ENCODE measurements at regions not wholly inside any gene's neighbourhood (a gene's known extent, or its start where the extent isn't known, plus 50 kb on each side); places are given as distances from the start of the nearest gene placed in this dataset.
A peak's percentile ranks its signal among the peaks of the same experiment; 100 is the strongest.

DNA sequence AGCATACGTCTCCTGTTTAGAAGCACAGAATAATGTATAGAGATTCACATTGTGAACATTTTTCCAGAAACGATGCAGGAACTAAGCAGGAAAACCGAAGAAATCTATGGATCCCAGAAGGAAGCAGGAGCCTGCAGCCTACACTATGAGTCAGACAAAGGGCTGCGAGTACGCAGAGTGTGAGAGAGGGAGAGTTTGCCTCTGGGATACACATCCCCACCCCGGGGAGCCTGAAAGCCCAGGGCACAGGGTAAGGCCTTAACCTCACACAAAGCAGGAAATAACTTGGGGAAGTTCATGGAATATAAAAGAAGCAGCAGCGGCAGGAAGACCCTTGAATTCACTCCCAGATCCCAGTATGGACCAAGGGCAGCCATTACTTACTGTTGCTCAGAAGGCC is 842.1 kb upstream of the MANEA start:
- H3K4me1 Mint-ChIP-seq (ENCODE audit: low read depth), result no peaks in the 10 kb centered on the region
- no peak overlapping the region for H3K27ac Mint-ChIP-seq
- H3K9me3 Mint-ChIP-seq (ENCODE audit: low read depth), result no peaks in the 10 kb centered on the region
- H3K4me3 Mint-ChIP-seq (ENCODE audit: low read depth), result no peak overlapping the region
- no peaks in the 10 kb centered on the region for H3K27me3 Mint-ChIP-seq
- no peaks in the 10 kb centered on the region for H3K36me3 Mint-ChIP-seq (ENCODE audit: insufficient read depth)
- TF ChIP-seq, protein P1, sequence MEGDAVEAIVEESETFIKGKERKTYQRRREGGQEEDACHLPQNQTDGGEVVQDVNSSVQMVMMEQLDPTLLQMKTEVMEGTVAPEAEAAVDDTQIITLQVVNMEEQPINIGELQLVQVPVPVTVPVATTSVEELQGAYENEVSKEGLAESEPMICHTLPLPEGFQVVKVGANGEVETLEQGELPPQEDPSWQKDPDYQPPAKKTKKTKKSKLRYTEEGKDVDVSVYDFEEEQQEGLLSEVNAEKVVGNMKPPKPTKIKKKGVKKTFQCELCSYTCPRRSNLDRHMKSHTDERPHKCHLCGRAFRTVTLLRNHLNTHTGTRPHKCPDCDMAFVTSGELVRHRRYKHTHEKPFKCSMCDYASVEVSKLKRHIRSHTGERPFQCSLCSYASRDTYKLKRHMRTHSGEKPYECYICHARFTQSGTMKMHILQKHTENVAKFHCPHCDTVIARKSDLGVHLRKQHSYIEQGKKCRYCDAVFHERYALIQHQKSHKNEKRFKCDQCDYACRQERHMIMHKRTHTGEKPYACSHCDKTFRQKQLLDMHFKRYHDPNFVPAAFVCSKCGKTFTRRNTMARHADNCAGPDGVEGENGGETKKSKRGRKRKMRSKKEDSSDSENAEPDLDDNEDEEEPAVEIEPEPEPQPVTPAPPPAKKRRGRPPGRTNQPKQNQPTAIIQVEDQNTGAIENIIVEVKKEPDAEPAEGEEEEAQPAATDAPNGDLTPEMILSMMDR (IDR thresholded peaks at IDR 0.05; ENCODE audit: unreplicated experiment), result no peak
- no peak for DNase-seq (ENCODE audit: low spot score, unreplicated experiment)

DNA sequence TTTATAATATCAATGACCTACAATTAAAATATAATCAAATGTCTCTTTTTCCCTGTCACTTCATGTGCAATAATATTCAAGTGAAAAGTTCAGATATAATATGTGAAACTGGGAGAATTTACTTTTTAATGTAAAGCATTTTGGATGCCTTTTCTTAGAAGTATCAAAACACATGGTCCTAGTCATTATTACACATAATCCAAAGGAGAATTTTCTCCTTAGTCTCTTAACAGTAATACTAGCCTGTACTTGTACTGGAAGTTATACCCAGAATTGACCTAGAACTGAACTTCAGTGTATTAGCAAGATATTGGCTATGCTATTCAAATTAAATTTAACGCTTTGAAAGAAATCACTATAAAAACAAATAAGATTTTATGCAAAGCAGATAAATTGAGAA is 842.6 kb upstream of the MANEA start:
- H3K4me1 Mint-ChIP-seq (ENCODE audit: low read depth), result no peaks in the 10 kb centered on the region
- H3K27ac Mint-ChIP-seq, result no peak overlapping the region
- no peaks in the 10 kb centered on the region for H3K36me3 Mint-ChIP-seq (ENCODE audit: insufficient read depth)
- no peaks in the 10 kb centered on the region for H3K27me3 Mint-ChIP-seq
- H3K9me3 Mint-ChIP-seq (ENCODE audit: low read depth), result no peaks in the 10 kb centered on the region
- TF ChIP-seq, protein P1 (IDR thresholded peaks at IDR 0.05; ENCODE audit: unreplicated experiment), result no peak
- H3K4me3 Mint-ChIP-seq (ENCODE audit: low read depth), result no peak overlapping the region
- no peak for DNase-seq (ENCODE audit: low spot score, unreplicated experiment)

DNA sequence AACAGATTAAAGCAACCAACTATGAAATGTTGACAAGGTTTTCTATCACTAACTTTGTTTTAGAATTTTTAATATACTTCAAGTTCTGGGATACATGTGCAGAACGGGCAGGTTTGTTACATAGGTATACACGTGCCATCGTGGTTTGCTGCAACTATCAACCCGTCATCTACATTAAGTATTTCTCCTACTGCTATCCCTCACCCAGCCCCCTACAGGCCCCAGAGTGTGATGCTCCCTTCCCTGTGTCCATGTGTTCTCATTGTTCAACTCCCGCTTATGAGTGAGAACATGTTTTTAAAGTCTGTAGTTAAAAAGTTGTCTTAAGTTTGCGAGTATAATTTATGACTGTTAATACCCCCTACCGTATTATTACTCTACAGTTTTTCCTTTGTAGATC is 844.3 kb upstream of the MANEA start:
- no peak overlapping the region for H3K4me3 Mint-ChIP-seq (ENCODE audit: low read depth)
- H3K36me3 Mint-ChIP-seq (ENCODE audit: insufficient read depth), result no peaks in the 10 kb centered on the region
- H3K4me1 Mint-ChIP-seq (ENCODE audit: low read depth), result no peaks in the 10 kb centered on the region
- TF ChIP-seq, protein P1 (IDR thresholded peaks at IDR 0.05; ENCODE audit: unreplicated experiment), result peak; percentile 18
- no peaks in the 10 kb centered on the region for H3K27me3 Mint-ChIP-seq
- H3K27ac Mint-ChIP-seq, result no peak overlapping the region
- H3K9me3 Mint-ChIP-seq (ENCODE audit: low read depth), result peaks cover 8% of the 10 kb centered on the region
- no peak for DNase-seq (ENCODE audit: low spot score, unreplicated experiment)

DNA sequence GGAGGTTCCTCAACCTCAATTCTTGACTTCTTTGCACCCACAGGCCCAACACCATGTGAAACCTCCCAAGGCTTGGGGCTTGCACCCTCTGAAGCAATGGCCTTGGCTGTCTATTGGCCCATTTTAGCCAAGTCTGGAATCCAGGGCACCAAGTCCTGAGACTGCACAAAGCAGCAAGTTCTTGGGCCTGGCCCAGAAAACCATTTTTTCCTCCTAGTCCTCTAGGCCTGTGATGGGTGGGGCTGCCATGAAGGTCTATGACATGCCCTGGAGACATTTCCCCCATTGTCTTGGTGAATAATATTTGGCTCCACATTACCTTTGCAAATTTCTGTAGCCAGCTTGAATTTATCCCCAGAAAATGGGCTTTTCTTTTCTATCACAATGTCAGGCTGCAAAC is 849.6 kb upstream of the MANEA start:
- Mint-ChIP-seq H3K36me3 (ENCODE audit: insufficient read depth) (no peaks in the 10 kb centered on the region), H3K27me3 (no peaks in the 10 kb centered on the region), H3K27ac (no peak overlapping the region), H3K4me3 (ENCODE audit: low read depth) (no peak overlapping the region), H3K9me3 (ENCODE audit: low read depth) (peaks cover 34% of the 10 kb centered on the region), H3K4me1 (ENCODE audit: low read depth) (peaks cover 1% of the 10 kb centered on the region)
- no peak for DNase-seq (ENCODE audit: low spot score, unreplicated experiment)
- TF ChIP-seq, protein P1 (IDR thresholded peaks at IDR 0.05; ENCODE audit: unreplicated experiment), result no peak

DNA sequence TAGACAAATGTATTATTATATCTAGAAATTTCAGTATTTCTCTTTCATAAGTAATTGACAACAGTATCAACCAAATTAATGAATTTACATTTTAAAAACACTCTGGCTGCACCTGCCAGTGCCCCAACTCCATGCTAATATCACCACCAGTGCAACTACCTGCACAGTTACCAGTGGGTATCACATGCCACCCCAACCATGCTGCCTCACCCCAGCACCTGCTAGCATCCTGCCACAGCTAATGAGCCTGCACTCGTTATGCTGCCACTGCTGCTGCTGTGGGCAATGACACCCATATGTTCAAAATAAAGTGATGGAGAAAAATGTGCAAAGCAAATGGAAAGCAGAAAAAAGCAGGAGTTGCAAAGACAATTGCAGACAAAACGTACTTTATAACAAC is 855.9 kb upstream of the MANEA start:
- Mint-ChIP-seq H3K36me3 (ENCODE audit: insufficient read depth) (no peaks in the 10 kb centered on the region), H3K27ac (no peak overlapping the region), H3K4me1 (ENCODE audit: low read depth) (peaks cover 1% of the 10 kb centered on the region), H3K27me3 (no peaks in the 10 kb centered on the region), H3K9me3 (ENCODE audit: low read depth) (peaks cover 22% of the 10 kb centered on the region), H3K4me3 (ENCODE audit: low read depth) (no peak overlapping the region)
- TF ChIP-seq, protein P1 (IDR thresholded peaks at IDR 0.05; ENCODE audit: unreplicated experiment), result no peak
- DNase-seq (ENCODE audit: low spot score, unreplicated experiment), result no peak

Data from progenitor cell of endocrine pancreas (in vitro differentiated cells).